GM23338 (cell line): ENCODE measurements at regions not wholly inside any gene's neighbourhood (a gene's known extent, or its start where the extent isn't known, plus 50 kb on each side); places are given as distances from the start of the nearest gene placed in this dataset.

Experiments
- ATAC-seq: fragments of 200-7000 bp; cut with Tn5 transposase; 3 replicates; pipeline ENCODE4 v1.9.1; 2020
- DNase-seq: peaks from one replicate; pipeline ENCODE4 v3.0.0-alpha.2; 2015; ENCODE audit warnings: low spot score
- H2AFZ ChIP-seq: fragments of 200-600 bp; sonication (generic); 2 replicates; pipeline ENCODE4 v1.8.0; 2016; ENCODE audit warnings: antibody characterized with exemption, mild to moderate bottlenecking, moderate library complexity
- H3F3A ChIP-seq: fragments of 200-600 bp; sonication (generic); replicated peaks from 2 replicates; pipeline ENCODE4 v1.8.0; 2017; ENCODE audit warnings: antibody characterized with exemption, mixed run types, low read depth
- H3K27ac ChIP-seq: fragments of 200-600 bp; sonication (generic); 2 replicates; pipeline ENCODE4 v1.6.1; 2016; ENCODE audit warnings: low read depth
- H3K27me3 ChIP-seq: fragments of 200-600 bp; sonication (generic); 2 replicates; pipeline ENCODE4 v1.8.0; 2016; ENCODE audit warnings: mild to moderate bottlenecking, mixed run types, moderate library complexity; ENCODE audit not compliant: insufficient read depth
- H3K36me3 ChIP-seq: fragments of 200-600 bp; sonication (generic); 2 replicates; pipeline ENCODE4 v1.8.0; 2016; ENCODE audit warnings: mild to moderate bottlenecking; ENCODE audit not compliant: insufficient read depth
- H3K4me1 ChIP-seq: fragments of 200-600 bp; sonication (generic); 2 replicates; pipeline ENCODE4 v1.8.0; 2016; ENCODE audit warnings: mild to moderate bottlenecking, moderate library complexity; ENCODE audit not compliant: insufficient read depth
- H3K4me2 ChIP-seq: fragments of 200-600 bp; sonication (generic); 2 replicates; pipeline ENCODE4 v1.7.1; 2017; ENCODE audit warnings: mixed run types
- H3K4me3 ChIP-seq: fragments of 200-600 bp; sonication (generic); 2 replicates; pipeline ENCODE4 v1.6.1; 2016; ENCODE audit warnings: mixed run types
- H3K79me2 ChIP-seq: fragments of 200-600 bp; sonication (generic); replicated peaks from 2 replicates; pipeline ENCODE4 v1.8.0; 2017; ENCODE audit warnings: mild to moderate bottlenecking; ENCODE audit not compliant: insufficient read depth
- H3K9me2 ChIP-seq: fragments of 200-600 bp; sonication (generic); 2 replicates; pipeline ENCODE4 v1.8.0; 2017; ENCODE audit not compliant: insufficient read depth
- H4K20me1 ChIP-seq: fragments of 200-600 bp; sonication (generic); replicated peaks from 2 replicates; pipeline ENCODE4 v1.8.0; 2017; ENCODE audit warnings: mild to moderate bottlenecking; ENCODE audit not compliant: insufficient read depth
- H3K27ac Mint-ChIP-seq: 2 replicates; pipeline ENCODE4 v1.8.0; 2020; ENCODE audit warnings: inconsistent platforms, mild to moderate bottlenecking, moderate library complexity, mixed read lengths
- H3K27me3 Mint-ChIP-seq: 3 replicates; pipeline ENCODE4 v1.8.0; 2022; ENCODE audit warnings: low read depth, mild to moderate bottlenecking, moderate library complexity, mixed read lengths, inconsistent platforms; ENCODE audit not compliant: insufficient read depth, poor library complexity
- H3K36me3 Mint-ChIP-seq: 3 replicates; pipeline ENCODE4 v1.8.0; 2021; ENCODE audit warnings: low read depth, mild to moderate bottlenecking, inconsistent platforms, moderate library complexity, mixed read lengths
- H3K4me1 Mint-ChIP-seq: 3 replicates; pipeline ENCODE4 v1.8.0; 2020; ENCODE audit warnings: mild to moderate bottlenecking, inconsistent platforms, mixed read lengths
- H3K4me3 Mint-ChIP-seq: 3 replicates; pipeline ENCODE4 v1.8.0; 2021; ENCODE audit warnings: moderate library complexity, mild to moderate bottlenecking, inconsistent platforms, mixed read lengths
- H3K9me3 Mint-ChIP-seq: 3 replicates; pipeline ENCODE4 v1.8.0; 2020; ENCODE audit warnings: moderate library complexity, mild to moderate bottlenecking, inconsistent platforms, mixed read lengths
- CREB1 ChIP-seq: fragments of 250-450 bp; sonication (Bioruptor Pico); IDR thresholded peaks from 2 replicates; pipeline ENCODE4 v1.5.0; 2020; ENCODE audit warnings: low read depth, mild to moderate bottlenecking, moderate library complexity
- EZH2 ChIP-seq: fragments of 200-600 bp; sonication (generic); IDR thresholded peaks from one replicate; pipeline ENCODE4 v1.8.0; 2017; ENCODE audit warnings: antibody characterized with exemption, mild to moderate bottlenecking, low read depth; ENCODE audit not compliant: unreplicated experiment
- EZH2phosphoT487 ChIP-seq: fragments of 200-600 bp; sonication (generic); IDR thresholded peaks from one replicate; pipeline ENCODE4 v1.8.1; 2018; ENCODE audit warnings: antibody characterized with exemption; ENCODE audit not compliant: unreplicated experiment
- JUNB ChIP-seq: IDR thresholded peaks from one replicate; pipeline ENCODE4 v1.6.1; 2016; ENCODE audit warnings: antibody characterized with exemption; ENCODE audit not compliant: unreplicated experiment
- NANOG ChIP-seq: IDR thresholded peaks from 2 replicates; pipeline ENCODE4 v1.6.1; 2016; ENCODE audit warnings: antibody characterized with exemption, borderline replicate concordance
- POLR2AphosphoS5 ChIP-seq: IDR thresholded peaks from 2 replicates; pipeline ENCODE4 v1.6.1; 2016; ENCODE audit warnings: antibody characterized with exemption, low read depth
- STAT1 ChIP-seq: IDR thresholded peaks from one replicate; pipeline ENCODE4 v1.6.1; 2016; ENCODE audit warnings: antibody characterized with exemption; ENCODE audit not compliant: unreplicated experiment
- ZNF331 ChIP-seq: fragments of 250-450 bp; sonication (Bioruptor Pico); IDR thresholded peaks from 2 replicates; pipeline ENCODE4 v1.5.0; 2020; ENCODE audit warnings: low read depth, mild to moderate bottlenecking, moderate library complexity
- TF ChIP-seq, protein P1 (sequence below): fragments of 250-450 bp; sonication (Bioruptor Pico); IDR thresholded peaks from 2 replicates; pipeline ENCODE4 v1.5.0; 2020; ENCODE audit warnings: mild to moderate bottlenecking, moderate library complexity
- TF ChIP-seq, protein P2 (sequence below): IDR thresholded peaks from one replicate; pipeline ENCODE4 v1.6.1; 2018; ENCODE audit warnings: antibody characterized with exemption; ENCODE audit not compliant: unreplicated experiment

DNA sequence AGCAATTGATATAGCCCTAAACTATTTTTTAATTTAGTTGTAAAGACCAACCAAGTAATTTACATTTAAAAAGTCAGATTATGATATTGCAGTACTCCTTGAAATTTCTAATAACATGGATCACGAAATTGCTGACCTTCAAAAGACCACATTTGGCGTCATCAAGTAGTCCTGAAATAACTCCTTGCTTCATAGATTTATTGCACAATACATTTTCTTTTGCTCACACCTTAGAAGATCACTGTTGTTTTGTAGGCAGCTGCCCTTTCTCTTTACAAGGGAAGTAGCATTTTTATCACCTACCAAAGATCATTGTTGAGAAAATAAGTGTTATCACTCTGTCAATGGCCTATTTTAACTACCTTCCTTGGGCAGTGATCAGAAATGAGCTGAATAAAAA is 815.8 kb downstream of the METTL15 start:
- no peaks in the 10 kb centered on the region for H3K79me2 ChIP-seq
- no peak overlapping the region for H3K4me2 ChIP-seq
- ATAC-seq (no peak), DNase-seq (no peak)
- Mint-ChIP-seq H3K36me3 (no peaks in the 10 kb centered on the region), H3K4me1 (peaks cover 13% of the 10 kb centered on the region; the same call in 2 of the 3 replicates), H3K27ac (no peak overlapping the region), H3K4me3 (no peak overlapping the region), H3K27me3 (no peaks in the 10 kb centered on the region), H3K9me3 (no peaks in the 10 kb centered on the region; the same call in 2 of the 3 replicates)
- H3F3A ChIP-seq, result no peaks in the 10 kb centered on the region
- H3K4me1 ChIP-seq, result 0 out of 2 replicates have a peak, but pooled peaks cover under 1% of the 10 kb centered on the region
- H3K36me3 ChIP-seq, result no peaks in the 10 kb centered on the region
- no peak for TF ChIP-seq CREB1 (CRISPR knock-in tag)
- TF ChIP-seq POLR2AphosphoS5, result no peak
- H3K4me3 ChIP-seq, result no peak overlapping the region
- H3K9me2 ChIP-seq, result no peaks in the 10 kb centered on the region
- H2AFZ ChIP-seq, result no peak overlapping the region
- H4K20me1 ChIP-seq, result no peaks in the 10 kb centered on the region
- no peak overlapping the region for H3K27ac ChIP-seq
- no peaks in the 10 kb centered on the region for H3K27me3 ChIP-seq

DNA sequence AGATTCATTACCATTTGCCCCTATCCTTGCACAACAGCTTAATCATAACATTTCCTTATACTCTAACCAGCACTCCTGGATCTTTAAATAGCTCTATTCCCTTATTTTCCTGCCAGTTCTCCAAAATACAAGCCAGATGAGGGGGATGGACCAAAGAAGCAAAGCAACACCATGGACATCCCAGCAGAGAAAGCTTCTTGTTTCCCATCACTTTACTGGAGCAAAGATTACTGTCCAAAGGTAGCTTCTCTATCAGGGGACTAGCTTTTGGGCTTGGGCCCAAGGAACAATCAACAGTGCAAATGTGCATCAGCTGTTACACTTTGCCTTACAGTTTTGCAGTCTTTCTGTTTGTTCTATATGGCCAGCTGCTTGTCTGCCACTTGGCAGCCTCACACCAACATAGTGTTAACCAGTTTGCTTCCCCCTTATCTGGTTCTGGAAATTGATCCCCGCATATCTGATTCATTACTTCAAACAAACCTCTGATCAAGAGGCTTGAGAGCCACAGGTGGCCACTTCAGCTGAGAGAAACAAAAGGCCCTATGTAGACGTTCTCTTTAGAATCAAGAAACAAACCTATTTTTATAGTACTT is 814.3 kb downstream of the METTL15 start:
- Mint-ChIP-seq H3K36me3 (no peaks in the 10 kb centered on the region), H3K27ac (no peak overlapping the region), H3K4me1 (peaks cover 19% of the 10 kb centered on the region), H3K27me3 (peaks cover 2% of the 10 kb centered on the region), H3K9me3 (no peaks in the 10 kb centered on the region; the same call in 2 of the 3 replicates), H3K4me3 (no peak overlapping the region)
- H3K4me2 ChIP-seq, result no peak overlapping the region
- no peak overlapping the region for H3K27ac ChIP-seq
- H3K4me3 ChIP-seq, result no peak overlapping the region
- no peaks in the 10 kb centered on the region for H3K27me3 ChIP-seq
- H3F3A ChIP-seq, result no peaks in the 10 kb centered on the region
- no peaks in the 10 kb centered on the region for H3K9me2 ChIP-seq
- H4K20me1 ChIP-seq, result no peaks in the 10 kb centered on the region
- peak; percentile 3 for DNase-seq
- H2AFZ ChIP-seq, result 0 out of 2 replicates have a peak overlapping the region, but pooled peaks have one; percentile 20
- H3K36me3 ChIP-seq, result no peaks in the 10 kb centered on the region
- no peak for ATAC-seq
- H3K79me2 ChIP-seq, result no peaks in the 10 kb centered on the region
- H3K4me1 ChIP-seq, result peaks cover 7% of the 10 kb centered on the region; the same call in 1 of the 2 replicates
- TF ChIP-seq, protein P1, sequence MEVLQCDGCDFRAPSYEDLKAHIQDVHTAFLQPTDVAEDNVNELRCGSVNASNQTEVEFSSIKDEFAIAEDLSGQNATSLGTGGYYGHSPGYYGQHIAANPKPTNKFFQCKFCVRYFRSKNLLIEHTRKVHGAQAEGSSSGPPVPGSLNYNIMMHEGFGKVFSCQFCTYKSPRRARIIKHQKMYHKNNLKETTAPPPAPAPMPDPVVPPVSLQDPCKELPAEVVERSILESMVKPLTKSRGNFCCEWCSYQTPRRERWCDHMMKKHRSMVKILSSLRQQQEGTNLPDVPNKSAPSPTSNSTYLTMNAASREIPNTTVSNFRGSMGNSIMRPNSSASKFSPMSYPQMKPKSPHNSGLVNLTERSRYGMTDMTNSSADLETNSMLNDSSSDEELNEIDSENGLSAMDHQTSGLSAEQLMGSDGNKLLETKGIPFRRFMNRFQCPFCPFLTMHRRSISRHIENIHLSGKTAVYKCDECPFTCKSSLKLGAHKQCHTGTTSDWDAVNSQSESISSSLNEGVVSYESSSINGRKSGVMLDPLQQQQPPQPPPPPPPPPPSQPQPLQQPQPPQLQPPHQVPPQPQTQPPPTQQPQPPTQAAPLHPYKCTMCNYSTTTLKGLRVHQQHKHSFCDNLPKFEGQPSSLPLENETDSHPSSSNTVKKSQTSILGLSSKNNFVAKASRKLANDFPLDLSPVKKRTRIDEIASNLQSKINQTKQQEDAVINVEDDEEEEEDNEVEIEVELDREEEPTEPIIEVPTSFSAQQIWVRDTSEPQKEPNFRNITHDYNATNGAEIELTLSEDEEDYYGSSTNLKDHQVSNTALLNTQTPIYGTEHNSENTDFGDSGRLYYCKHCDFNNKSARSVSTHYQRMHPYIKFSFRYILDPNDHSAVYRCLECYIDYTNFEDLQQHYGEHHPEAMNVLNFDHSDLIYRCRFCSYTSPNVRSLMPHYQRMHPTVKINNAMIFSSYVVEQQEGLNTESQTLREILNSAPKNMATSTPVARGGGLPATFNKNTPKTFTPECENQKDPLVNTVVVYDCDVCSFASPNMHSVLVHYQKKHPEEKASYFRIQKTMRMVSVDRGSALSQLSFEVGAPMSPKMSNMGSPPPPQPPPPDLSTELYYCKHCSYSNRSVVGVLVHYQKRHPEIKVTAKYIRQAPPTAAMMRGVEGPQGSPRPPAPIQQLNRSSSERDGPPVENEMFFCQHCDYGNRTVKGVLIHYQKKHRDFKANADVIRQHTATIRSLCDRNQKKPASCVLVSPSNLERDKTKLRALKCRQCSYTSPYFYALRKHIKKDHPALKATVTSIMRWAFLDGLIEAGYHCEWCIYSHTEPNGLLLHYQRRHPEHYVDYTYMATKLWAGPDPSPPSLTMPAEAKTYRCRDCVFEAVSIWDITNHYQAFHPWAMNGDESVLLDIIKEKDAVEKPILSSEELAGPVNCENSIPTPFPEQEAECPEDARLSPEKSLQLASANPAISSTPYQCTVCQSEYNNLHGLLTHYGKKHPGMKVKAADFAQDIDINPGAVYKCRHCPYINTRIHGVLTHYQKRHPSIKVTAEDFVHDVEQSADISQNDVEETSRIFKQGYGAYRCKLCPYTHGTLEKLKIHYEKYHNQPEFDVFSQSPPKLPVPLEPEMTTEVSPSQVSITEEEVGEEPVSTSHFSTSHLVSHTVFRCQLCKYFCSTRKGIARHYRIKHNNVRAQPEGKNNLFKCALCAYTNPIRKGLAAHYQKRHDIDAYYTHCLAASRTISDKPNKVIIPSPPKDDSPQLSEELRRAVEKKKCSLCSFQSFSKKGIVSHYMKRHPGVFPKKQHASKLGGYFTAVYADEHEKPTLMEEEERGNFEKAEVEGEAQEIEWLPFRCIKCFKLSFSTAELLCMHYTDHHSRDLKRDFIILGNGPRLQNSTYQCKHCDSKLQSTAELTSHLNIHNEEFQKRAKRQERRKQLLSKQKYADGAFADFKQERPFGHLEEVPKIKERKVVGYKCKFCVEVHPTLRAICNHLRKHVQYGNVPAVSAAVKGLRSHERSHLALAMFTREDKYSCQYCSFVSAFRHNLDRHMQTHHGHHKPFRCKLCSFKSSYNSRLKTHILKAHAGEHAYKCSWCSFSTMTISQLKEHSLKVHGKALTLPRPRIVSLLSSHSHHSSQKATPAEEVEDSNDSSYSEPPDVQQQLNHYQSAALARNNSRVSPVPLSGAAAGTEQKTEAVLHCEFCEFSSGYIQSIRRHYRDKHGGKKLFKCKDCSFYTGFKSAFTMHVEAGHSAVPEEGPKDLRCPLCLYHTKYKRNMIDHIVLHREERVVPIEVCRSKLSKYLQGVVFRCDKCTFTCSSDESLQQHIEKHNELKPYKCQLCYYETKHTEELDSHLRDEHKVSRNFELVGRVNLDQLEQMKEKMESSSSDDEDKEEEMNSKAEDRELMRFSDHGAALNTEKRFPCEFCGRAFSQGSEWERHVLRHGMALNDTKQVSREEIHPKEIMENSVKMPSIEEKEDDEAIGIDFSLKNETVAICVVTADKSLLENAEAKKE (CRISPR knock-in tag), result no peak
- TF ChIP-seq STAT1, result no peak
- TF ChIP-seq CREB1 (CRISPR knock-in tag), result no peak
- TF ChIP-seq JUNB, result no peak
- TF ChIP-seq ZNF331 (CRISPR knock-in tag), result no peak
- TF ChIP-seq NANOG, result no peak
- TF ChIP-seq EZH2phosphoT487, result no peak
- TF ChIP-seq EZH2, result no peak
- TF ChIP-seq, protein P2, sequence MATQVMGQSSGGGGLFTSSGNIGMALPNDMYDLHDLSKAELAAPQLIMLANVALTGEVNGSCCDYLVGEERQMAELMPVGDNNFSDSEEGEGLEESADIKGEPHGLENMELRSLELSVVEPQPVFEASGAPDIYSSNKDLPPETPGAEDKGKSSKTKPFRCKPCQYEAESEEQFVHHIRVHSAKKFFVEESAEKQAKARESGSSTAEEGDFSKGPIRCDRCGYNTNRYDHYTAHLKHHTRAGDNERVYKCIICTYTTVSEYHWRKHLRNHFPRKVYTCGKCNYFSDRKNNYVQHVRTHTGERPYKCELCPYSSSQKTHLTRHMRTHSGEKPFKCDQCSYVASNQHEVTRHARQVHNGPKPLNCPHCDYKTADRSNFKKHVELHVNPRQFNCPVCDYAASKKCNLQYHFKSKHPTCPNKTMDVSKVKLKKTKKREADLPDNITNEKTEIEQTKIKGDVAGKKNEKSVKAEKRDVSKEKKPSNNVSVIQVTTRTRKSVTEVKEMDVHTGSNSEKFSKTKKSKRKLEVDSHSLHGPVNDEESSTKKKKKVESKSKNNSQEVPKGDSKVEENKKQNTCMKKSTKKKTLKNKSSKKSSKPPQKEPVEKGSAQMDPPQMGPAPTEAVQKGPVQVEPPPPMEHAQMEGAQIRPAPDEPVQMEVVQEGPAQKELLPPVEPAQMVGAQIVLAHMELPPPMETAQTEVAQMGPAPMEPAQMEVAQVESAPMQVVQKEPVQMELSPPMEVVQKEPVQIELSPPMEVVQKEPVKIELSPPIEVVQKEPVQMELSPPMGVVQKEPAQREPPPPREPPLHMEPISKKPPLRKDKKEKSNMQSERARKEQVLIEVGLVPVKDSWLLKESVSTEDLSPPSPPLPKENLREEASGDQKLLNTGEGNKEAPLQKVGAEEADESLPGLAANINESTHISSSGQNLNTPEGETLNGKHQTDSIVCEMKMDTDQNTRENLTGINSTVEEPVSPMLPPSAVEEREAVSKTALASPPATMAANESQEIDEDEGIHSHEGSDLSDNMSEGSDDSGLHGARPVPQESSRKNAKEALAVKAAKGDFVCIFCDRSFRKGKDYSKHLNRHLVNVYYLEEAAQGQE, result no peak
- TF ChIP-seq POLR2AphosphoS5, result no peak
